Lower leg skin (tissue), 4 donors: ENCODE measurements at regions not wholly inside any gene's neighbourhood (a gene's known extent, or its start where the extent isn't known, plus 50 kb on each side); places are given as distances from the start of the nearest gene placed in this dataset.

ENCODE experiments used
- DNase-seq, 2 donors: peaks; one replicate each; pipeline ENCODE4 v3.0.0-alpha.2; 2019; ENCODE audit warnings: low spot score in 2 of 2
- H3K4me3 ChIP-seq: fragments of 200-600 bp; sonication (generic); 2 replicates; pipeline ENCODE4 v1.5.1; 2017; ENCODE audit warnings: mild to moderate bottlenecking, low read depth; ENCODE audit not compliant: poor library complexity, severe bottlenecking
- CTCF ChIP-seq, 3 donors: fragments of 450-650 bp; IDR thresholded peaks; one replicate each; pipeline ENCODE4 v1.5.1; 2016; ENCODE audit warnings: antibody characterized with exemption in 3 of 3, mild to moderate bottlenecking in 3 of 3, moderate library complexity in 2 of 3
- POLR2A ChIP-seq, 2 donors: fragments of 450-650 bp; IDR thresholded peaks; one replicate each; pipeline ENCODE4 v1.6.1; 2016 to 2017; ENCODE audit warnings: antibody characterized with exemption in 2 of 2, mild to moderate bottlenecking in 1 of 2, moderate library complexity in 1 of 2
- WGBS, 2 donors: methylation state at CpG; one replicate each; pipeline ENCODE4 v1.1.5; 2018; 5-methylcytosine and 5-hydroxymethylcytosine counted together
- intact Hi-C: fragments of 100-400 bp; cut with DNase I; formaldehyde crosslinking; loops from one replicate; pipeline ENCODE4 v1.15.0; 2023; ENCODE audit warnings: low total_unique reads

DNA sequence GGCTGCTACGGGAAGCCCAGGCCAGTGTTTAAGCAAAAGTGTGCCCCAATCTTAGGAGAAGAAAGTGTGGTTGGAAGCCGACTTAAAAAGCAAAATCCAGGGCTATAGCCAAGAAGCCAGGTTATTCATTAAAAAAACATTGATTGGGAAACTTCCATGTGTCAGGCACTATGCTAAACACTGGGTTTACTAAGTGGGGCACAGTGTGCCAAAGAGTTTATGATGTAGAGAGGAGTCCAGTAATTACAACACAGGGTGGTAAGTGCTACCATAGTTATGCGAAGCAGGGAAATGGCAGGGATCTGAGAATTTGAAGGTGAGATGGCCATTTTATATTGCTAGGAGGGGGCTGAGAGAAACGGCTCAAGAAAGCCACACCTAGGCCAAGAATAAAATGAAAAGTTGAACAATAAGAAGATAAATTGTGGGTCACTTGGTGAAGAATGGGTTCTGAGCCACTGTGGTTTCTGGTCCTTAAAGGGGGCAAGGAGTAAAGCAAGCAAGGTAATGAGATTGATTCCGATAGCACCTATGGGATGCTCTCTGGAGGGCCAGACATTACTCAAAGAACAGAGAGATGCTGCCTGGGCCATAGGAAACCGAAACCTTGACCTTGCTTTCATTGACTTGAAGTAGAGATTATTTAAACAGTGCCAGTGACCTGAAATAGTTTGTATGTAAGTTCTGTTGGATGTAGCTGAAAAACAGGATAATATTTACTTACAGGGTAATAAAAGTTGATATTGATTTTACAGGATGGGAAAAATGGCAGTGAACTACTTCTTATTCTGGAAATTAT lies 177.8 kb downstream of the GIPC2 start:
- 81 to 84% methylated on average over 6 of the region's 6 CpGs for WGBS, 2 donors
- no peak for TF ChIP-seq CTCF (IDR thresholded peaks at IDR 0.05)
- no peak for TF ChIP-seq POLR2A (IDR thresholded peaks at IDR 0.05)
- no peak overlapping the region for H3K4me3 ChIP-seq
- no peak for DNase-seq
- intact Hi-C loops, result no loop called here

- no peak for DNase-seq
- intact Hi-C loops, result no loop called here
- no peak overlapping the region for H3K4me3 ChIP-seq
- no peak for TF ChIP-seq CTCF (IDR thresholded peaks at IDR 0.05)
- no peak for TF ChIP-seq POLR2A (IDR thresholded peaks at IDR 0.05)
Measured at GRCh38 chr1:78224246-78224785, 178.6 kb downstream of the GIPC2 start.

DNA sequence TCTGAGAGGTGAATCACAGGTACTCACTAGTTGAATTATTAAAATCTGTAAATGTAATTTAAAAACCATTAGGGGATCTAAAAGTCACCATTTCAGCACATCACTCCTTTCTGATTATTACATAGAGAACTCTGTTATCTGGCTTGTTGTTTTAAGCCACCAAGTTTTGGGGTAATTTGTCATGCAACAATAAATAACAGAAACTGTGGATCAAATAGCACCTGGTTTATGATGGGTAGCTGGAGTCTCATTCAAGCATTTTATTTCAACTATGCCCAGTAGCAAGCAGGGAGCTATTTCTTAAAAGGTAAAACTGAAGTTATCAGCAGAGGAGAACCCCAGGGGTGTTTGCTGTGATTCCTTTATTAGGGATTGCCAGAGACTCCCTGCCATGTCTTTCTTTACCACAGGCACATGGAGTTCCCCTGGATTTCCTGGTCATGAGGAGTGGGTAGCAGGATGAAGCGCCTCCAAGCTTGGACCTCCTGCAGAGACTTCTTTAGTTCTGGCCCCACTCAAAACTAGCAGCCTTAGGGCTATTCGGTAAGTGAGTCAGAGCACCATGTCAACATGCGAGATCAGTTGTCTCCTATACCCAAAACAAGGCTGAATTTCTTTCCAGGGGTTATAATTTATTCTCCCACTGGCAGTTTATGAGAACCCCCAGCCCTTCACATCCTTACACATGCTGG lies 179.2 kb downstream of the GIPC2 start:
- intact Hi-C loops, result no loop called here
- no peak for TF ChIP-seq POLR2A (IDR thresholded peaks at IDR 0.05)
- no peak for TF ChIP-seq CTCF (IDR thresholded peaks at IDR 0.05)
- 38 to 66% methylated on average over 3 of the region's 3 CpGs for WGBS, 2 donors
- no peak for DNase-seq
- no peak overlapping the region for H3K4me3 ChIP-seq

DNA sequence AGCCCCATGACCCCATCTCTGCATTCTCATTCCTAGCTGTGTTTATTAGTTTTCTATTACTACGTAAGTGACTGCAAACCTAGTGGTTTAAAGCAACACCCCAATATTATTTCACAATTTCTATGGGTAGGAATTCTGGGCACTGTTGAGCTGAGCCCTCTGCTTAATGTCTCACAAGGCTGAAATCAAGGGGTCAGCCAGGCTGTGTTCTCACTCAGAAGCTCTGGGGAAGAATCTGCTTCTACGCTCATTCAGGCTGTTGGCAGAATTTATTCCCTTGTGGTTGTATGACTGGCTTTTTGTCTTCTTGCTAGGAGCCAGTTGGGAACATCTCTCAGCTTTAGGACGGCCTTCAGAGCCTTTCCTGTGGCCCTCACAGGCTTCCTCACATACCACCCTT lies 181.0 kb downstream of the GIPC2 start:
- intact Hi-C loops, result no loop called here
- no peak overlapping the region for H3K4me3 ChIP-seq
- TF ChIP-seq CTCF (IDR thresholded peaks at IDR 0.05) (no peak), POLR2A (IDR thresholded peaks at IDR 0.05) (no peak)
- DNase-seq, result peak in 1 of 2 donors; percentile 58
- 72 to 75% methylated on average over 3 of the region's 3 CpGs for WGBS, 2 donors

DNA sequence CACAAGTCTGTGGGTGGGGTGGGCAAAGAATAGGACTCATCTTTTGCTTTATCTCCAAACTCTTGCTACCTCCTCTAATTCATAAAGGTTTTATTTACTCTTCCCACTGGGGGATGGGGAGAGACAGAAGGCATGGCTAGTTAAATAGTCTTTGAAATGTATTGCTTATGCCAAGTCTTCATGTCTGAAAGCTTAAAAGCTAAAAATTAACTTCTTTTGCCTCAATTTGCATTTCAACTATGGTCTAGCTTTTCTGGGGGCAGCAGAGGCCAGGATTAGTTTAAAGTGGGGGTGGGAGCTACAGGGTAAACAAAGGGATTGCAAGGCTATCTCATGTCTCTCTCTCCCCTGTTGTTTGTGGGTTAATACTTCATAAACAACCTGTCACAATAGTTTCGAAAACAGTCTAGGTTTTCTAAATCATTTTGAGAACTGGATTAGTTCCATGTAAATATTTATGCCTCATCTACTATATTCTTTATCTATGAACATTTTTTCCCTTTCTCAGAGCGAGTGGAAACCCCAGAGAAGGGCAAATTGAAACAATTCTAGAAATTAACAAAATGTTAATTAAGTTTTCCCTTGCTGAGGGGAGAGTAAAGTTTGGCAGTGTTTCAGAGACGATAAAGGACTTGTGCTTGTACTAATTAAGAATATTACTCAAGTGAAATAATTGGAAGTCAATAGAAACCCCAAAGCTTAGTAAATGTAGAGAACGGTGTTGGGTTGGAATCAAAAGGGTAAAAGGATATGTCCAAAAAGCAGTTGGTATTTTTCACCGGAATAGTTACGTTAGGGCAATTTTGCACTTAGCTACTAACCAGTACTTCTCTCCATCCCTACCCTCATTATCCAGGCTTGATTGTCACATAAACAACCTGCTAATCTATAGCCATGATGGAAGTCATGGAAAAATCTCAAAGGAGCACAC lies 182.2 kb downstream of the GIPC2 start:
- no peak for DNase-seq
- 75% methylated on average over 6 of the region's 6 CpGs for WGBS, 2 donors
- no peak for TF ChIP-seq CTCF (IDR thresholded peaks at IDR 0.05)
- no peak for TF ChIP-seq POLR2A (IDR thresholded peaks at IDR 0.05)
- intact Hi-C loops, result no loop called here
- no peak overlapping the region for H3K4me3 ChIP-seq
